GM12891 (cell line): ENCODE measurements at regions not wholly inside any gene's neighbourhood (a gene's known extent, or its start where the extent isn't known, plus 50 kb on each side); places are given as distances from the start of the nearest gene placed in this dataset.
"Not testable (repeated sequence)": the region's sequence is repeated elsewhere in the genome, so short reads cannot be mapped to it uniquely, and the experiment has no call there.

ENCODE experiments used
- PAX5 ChIP-seq: IDR thresholded peaks from 2 replicates; pipeline ENCODE4 v1.6.1; 2011; ENCODE audit warnings: low read length, moderate library complexity, mild to moderate bottlenecking; ENCODE audit not compliant: insufficient read depth, severe bottlenecking
- POLR2A ChIP-seq: IDR thresholded peaks from 2 replicates; pipeline ENCODE4 v1.6.1; 2011; ENCODE audit warnings: low read depth, low read length, control low read depth
- POLR2AphosphoS5 ChIP-seq: IDR thresholded peaks from 2 replicates; pipeline ENCODE4 v1.6.1; 2011; ENCODE audit warnings: low read depth, low read length, control low read depth
- SPI1 ChIP-seq: IDR thresholded peaks from 2 replicates; pipeline ENCODE4 v1.6.1; 2011; ENCODE audit warnings: low read depth, low read length, control low read depth
- TAF1 ChIP-seq: IDR thresholded peaks from 2 replicates; pipeline ENCODE4 v1.6.1; 2011; ENCODE audit warnings: low read depth, low read length, control low read depth

DNA sequence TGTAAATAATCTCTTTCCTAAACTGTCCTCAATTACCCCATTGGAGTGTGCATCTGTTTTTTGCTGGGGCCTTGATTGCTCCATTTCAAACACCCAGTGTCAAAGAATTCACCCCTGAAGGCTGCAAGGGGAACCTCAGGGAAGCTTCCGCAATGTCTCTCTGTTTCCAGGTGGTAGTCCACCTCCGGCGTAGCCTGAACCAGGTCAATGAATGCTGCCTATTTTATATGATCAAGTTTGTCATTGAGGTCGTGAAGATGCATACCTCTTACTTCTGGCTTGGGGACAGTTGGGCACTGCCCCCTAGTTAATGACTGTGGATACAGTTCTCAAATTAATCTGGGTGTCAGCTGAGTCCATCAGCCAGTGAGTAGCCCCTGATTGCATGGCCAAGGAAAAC, 79.1 kb downstream of the NPIPB5 start:
- not testable (repeated sequence) for TF ChIP-seq POLR2AphosphoS5, SPI1, POLR2A, TAF1, PAX5
